ENCODE measurements at regions not wholly inside any gene's neighbourhood (a gene's known extent, or its start where the extent isn't known, plus 50 kb on each side); places are given as distances from the start of the nearest gene placed in this dataset.

- BruUV-seq (replicated peaks), result no TSS peak
- in situ Hi-C loops (cut with HindIII; ENCODE audit: extremely low pct_ligation_motif_present, low pct_unique_long_range_greater_than_20kb), result no loop called here
Measured at GRCh38 chr10:128817636-128818035, 649.4 kb upstream of the MGMT start.

More at GRCh38 chr10:128817636-128818035, 649.4 kb upstream of the MGMT start:
- no peaks in the 10 kb centered on the region for H3K79me2 ChIP-seq (ENCODE audit: insufficient read depth, low read length)
- H3K27ac ChIP-seq (ENCODE audit: extremely low read length, insufficient read depth, low read length), result no peak overlapping the region
- DNase-seq (ENCODE audit: low spot score), result no peak
- no peak overlapping the region for H2AFZ ChIP-seq (ENCODE audit: low read length)
- no peaks in the 10 kb centered on the region for H4K20me1 ChIP-seq (ENCODE audit: insufficient read depth, low read length)
- no peaks in the 10 kb centered on the region; a peak in 1 of 5 replicates for H3K27me3 ChIP-seq (ENCODE audit: control insufficient read depth in 1 of 2, insufficient read depth in 2 of 2, low read length in 2 of 2)
- H3K4me3 ChIP-seq (replicated peaks in 1 of 3; ENCODE audit: insufficient read depth in 1 of 3, low read depth in 2 of 3, low read length in 3 of 3), result no peak overlapping the region
- no peak overlapping the region for H3K4me2 ChIP-seq (ENCODE audit: low read depth, low read length)
- no peak overlapping the region for H3K9ac ChIP-seq (ENCODE audit: insufficient read depth, low read depth, low read length)
- 0% methylated on average over 1 of the region's 2 CpGs for WGBS (ENCODE audit: low lambda C conversion rate)
- intact Hi-C loops (cut with micrococcal nuclease; ENCODE audit: unreplicated experiment), result no loop called here
- no peaks in the 10 kb centered on the region for H3K36me3 ChIP-seq (replicated peaks in 1 of 2; ENCODE audit: control insufficient read depth in 1 of 2, insufficient read depth in 2 of 2, low read length in 2 of 2)
- TF ChIP-seq NFKBIZ (CRISPR knock-in tag; IDR thresholded peaks at IDR 0.05), result no peak
- TF ChIP-seq TCF12 (IDR thresholded peaks at IDR 0.05), result no peak
- TF ChIP-seq TCF12 (CRISPR knock-in tag; IDR thresholded peaks at IDR 0.05), result no peak
- no peak for TF ChIP-seq SAFB2 (CRISPR knock-in tag; IDR thresholded peaks at IDR 0.05; ENCODE audit: borderline replicate concordance, low read depth)
- no peak for TF ChIP-seq PTBP1 (IDR thresholded peaks at IDR 0.05; ENCODE audit: low read depth, low read length, poor library complexity, severe bottlenecking)
- no peak for TF ChIP-seq FOXP4 (CRISPR knock-in tag; IDR thresholded peaks at IDR 0.05)
- TF ChIP-seq JDP2 (CRISPR knock-in tag; IDR thresholded peaks at IDR 0.05; ENCODE audit: borderline replicate concordance), result no peak
- no peak for TF ChIP-seq REPIN1 (CRISPR knock-in tag; IDR thresholded peaks at IDR 0.05; ENCODE audit: borderline replicate concordance, low read depth)
- no peak for TF ChIP-seq MTF1 (CRISPR knock-in tag; IDR thresholded peaks at IDR 0.05)
- TF ChIP-seq STAT6 (CRISPR knock-in tag; IDR thresholded peaks at IDR 0.05; ENCODE audit: borderline replicate concordance), result no peak
- no peak for FAIRE-seq
- ATAC-seq, result no peak
- POLR2A ChIA-PET, result no interaction called here
- H3K4me1 ChIP-seq (ENCODE audit: insufficient read depth, low read length), result no peaks in the 10 kb centered on the region
- H3K9me3 ChIP-seq (ENCODE audit: low read length), result no peaks in the 10 kb centered on the region
- CTCF ChIA-PET (ENCODE audit: low intra/inter-chr PET ratio, low total read pairs), result no interaction called here

All from HepG2 (cell line).